ENCODE measurements at regions not wholly inside any gene's neighbourhood (a gene's known extent, or its start where the extent isn't known, plus 50 kb on each side); places are given as distances from the start of the nearest gene placed in this dataset.

GRCh38 chr6:91267246-91267645 is 680.4 kb upstream of the MAP3K7 start:
- no peak overlapping the region for H3K4me3 ChIP-seq (replicated peaks; ENCODE audit: low read depth, low read length)
- TF ChIP-seq CTCF (IDR thresholded peaks at IDR 0.05; ENCODE audit: insufficient read depth, low read length, poor library complexity, severe bottlenecking): no peak
- H3K36me3 ChIP-seq (ENCODE audit: control insufficient read depth, insufficient read depth, low read length): no peaks in the 10 kb centered on the region
- no peaks in the 10 kb centered on the region for H3K27me3 ChIP-seq (replicated peaks; ENCODE audit: control insufficient read depth, insufficient read depth, low read length)
- no peak for DNase-seq (ENCODE audit: extremely low read depth, insufficient read length)

- TF ChIP-seq CTCF (IDR thresholded peaks at IDR 0.05; ENCODE audit: insufficient read depth, low read length, poor library complexity, severe bottlenecking): no peak
- Histone ChIP-seq H3K4me3 (replicated peaks; ENCODE audit: low read depth, low read length) (no peak overlapping the region), H3K27me3 (replicated peaks; ENCODE audit: control insufficient read depth, insufficient read depth, low read length) (no peaks in the 10 kb centered on the region), H3K36me3 (ENCODE audit: control insufficient read depth, insufficient read depth, low read length) (no peaks in the 10 kb centered on the region)
- no peak for DNase-seq (ENCODE audit: extremely low read depth, insufficient read length)
Observed at GRCh38 chr6:91266156-91266555, 679.3 kb upstream of the MAP3K7 start.

GRCh38 chr6:91243436-91243835 is 656.6 kb upstream of the MAP3K7 start:
- Histone ChIP-seq H3K4me3 (replicated peaks; ENCODE audit: low read depth, low read length) (no peak overlapping the region), H3K36me3 (ENCODE audit: control insufficient read depth, insufficient read depth, low read length) (no peaks in the 10 kb centered on the region)

GRCh38 chr6:91242614-91242949 is 655.7 kb upstream of the MAP3K7 start:
- no peak for TF ChIP-seq CTCF (IDR thresholded peaks at IDR 0.05; ENCODE audit: insufficient read depth, low read length, poor library complexity, severe bottlenecking)
- H3K4me3 ChIP-seq (replicated peaks; ENCODE audit: low read depth, low read length): no peak overlapping the region

More at GRCh38 chr6:91243436-91243835, 656.6 kb upstream of the MAP3K7 start:
- DNase-seq (ENCODE audit: extremely low read depth, insufficient read length): no peak
- TF ChIP-seq CTCF (IDR thresholded peaks at IDR 0.05; ENCODE audit: insufficient read depth, low read length, poor library complexity, severe bottlenecking): no peak
- no peaks in the 10 kb centered on the region for H3K27me3 ChIP-seq (replicated peaks; ENCODE audit: control insufficient read depth, insufficient read depth, low read length)

GRCh38 chr6:91241946-91242613 is 655.2 kb upstream of the MAP3K7 start:
- Histone ChIP-seq H3K4me3 (replicated peaks; ENCODE audit: low read depth, low read length) (no peak overlapping the region), H3K27me3 (replicated peaks; ENCODE audit: control insufficient read depth, insufficient read depth, low read length) (no peaks in the 10 kb centered on the region), H3K36me3 (ENCODE audit: control insufficient read depth, insufficient read depth, low read length) (no peaks in the 10 kb centered on the region)
- TF ChIP-seq CTCF (IDR thresholded peaks at IDR 0.05; ENCODE audit: insufficient read depth, low read length, poor library complexity, severe bottlenecking): no peak
- no peak for DNase-seq (ENCODE audit: extremely low read depth, insufficient read length)

More at GRCh38 chr6:91242614-91242949, 655.7 kb upstream of the MAP3K7 start:
- H3K27me3 ChIP-seq (replicated peaks; ENCODE audit: control insufficient read depth, insufficient read depth, low read length): no peaks in the 10 kb centered on the region
- no peaks in the 10 kb centered on the region for H3K36me3 ChIP-seq (ENCODE audit: control insufficient read depth, insufficient read depth, low read length)
- DNase-seq (ENCODE audit: extremely low read depth, insufficient read length): no peak
